Astrocyte of the hippocampus (primary cell): ENCODE measurements at regions not wholly inside any gene's neighbourhood (a gene's known extent, or its start where the extent isn't known, plus 50 kb on each side); places are given as distances from the start of the nearest gene placed in this dataset.
"Not testable (repeated sequence)": the region's sequence is repeated elsewhere in the genome, so short reads cannot be mapped to it uniquely, and the experiment has no call there.

Experiments used
- DNase-seq: peaks from one replicate; pipeline ENCODE4 v3.0.0; 2011; ENCODE audit warnings: low read depth, low spot score

DNA sequence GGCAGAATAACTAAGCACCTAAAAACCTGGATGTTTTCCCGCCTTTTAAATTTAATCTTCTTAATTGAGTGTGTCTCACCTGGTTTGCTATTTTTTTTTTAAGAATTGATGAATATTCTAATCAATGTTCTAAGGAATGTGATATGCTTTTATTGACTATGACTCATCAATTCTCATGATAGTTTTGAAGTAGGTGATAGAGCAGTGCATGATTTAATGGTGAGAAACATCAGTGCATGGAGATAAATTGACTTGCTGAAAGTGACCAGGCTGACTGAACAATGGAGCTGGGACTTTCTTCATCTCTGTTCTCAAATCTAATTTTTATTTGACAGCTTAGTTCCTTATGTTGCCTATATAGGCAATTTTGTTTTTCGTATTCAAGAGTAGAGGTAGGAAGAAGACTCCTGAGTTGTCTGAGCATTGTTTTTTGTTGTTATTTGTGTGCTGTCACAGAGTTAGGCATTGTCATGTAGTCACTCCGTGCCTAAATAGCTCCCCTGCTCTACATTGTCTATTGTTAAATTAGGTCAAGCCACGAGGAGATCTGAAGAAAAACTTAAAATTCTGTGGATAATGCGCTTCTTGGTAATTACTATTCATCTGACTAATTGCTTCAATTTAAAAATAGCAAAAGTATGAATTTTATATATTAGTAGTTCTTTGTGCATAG, 59.0 kb upstream of the NUTM2F start:
- not testable (repeated sequence) for DNase-seq

GRCh38 chr9:94388011-94388406, 59.6 kb upstream of the NUTM2F start:
- DNase-seq, result not testable (repeated sequence)

- DNase-seq, result not testable (repeated sequence)
Observed at GRCh38 chr9:94390425-94391098, 62.1 kb upstream of the NUTM2F start.

DNA sequence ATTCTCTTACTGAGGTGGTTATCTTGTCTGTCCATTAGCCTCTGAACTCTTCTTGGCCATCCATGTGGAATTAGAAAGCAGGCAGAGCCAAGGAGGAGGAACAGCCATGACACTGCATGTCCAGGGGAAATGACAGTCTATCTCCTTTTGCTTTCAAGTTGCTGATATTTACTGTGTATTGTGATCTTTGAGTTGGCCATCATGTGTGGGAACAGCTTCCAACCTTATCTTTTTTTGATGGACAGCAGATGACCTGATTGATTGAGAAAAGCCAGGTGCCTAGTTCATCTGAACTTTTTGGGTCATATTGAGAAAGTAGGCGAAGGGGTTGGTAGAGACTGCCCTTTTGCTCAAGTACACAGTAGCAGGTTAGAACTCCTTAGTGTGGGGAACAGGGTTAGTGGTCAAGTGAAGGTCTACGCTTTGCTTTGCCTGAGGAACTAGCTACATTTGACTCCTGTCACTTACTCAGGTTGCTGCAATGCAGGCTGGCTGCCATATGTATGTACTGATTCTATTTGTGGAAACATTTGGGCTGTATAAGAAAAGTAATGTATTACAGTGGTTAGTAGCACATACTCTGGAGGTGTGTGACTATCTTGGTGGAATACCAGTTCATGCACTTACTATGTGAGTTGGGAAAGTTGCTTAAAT, 64.7 kb upstream of the NUTM2F start:
- not testable (repeated sequence) for DNase-seq

GRCh38 chr9:94397766-94398379, 69.4 kb upstream of the NUTM2F start:
- DNase-seq, result not testable (repeated sequence)

DNA sequence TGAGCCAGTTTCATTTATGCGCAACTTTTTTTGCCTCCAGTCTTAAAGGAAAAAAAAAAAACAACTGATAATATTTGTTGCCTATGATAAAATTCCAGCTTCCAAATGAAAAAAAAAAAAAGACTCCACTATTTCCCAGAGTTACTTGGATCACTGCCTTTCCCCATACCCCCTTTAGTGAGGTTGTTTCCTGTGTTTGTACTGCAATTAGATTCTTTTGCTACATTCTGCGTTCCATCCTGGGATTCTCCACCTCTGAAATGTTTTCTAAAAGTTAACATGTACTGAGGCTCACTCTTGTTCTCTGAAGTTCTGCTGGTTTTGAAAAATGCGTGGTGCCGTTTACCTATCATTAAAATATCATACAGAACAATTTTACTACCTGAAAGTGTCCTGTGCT, 72.0 kb upstream of the NUTM2F start:
- not testable (repeated sequence) for DNase-seq

- DNase-seq, result not testable (repeated sequence)
Observed at GRCh38 chr9:94402795-94403194, 74.4 kb upstream of the NUTM2F start.

DNA sequence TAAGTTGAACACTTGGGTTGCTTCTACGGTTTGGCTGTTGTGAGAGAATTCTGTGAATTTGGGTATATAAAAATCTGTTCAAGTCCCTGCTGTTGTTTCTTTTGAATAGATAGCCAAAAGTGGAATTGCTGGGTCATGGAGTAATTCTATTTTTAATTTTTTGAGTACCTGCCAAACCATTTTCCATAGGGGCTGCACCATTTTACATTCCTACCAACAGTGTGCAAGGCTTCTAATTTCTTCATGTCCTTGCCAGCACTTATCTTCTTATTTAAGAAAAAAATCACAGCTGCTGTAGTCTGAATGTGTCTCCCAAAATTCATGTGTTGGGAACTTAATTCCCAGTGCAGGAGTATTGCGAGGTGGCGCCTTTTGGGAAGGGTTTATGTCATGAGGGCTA, 75.1 kb upstream of the NUTM2F start:
- not testable (repeated sequence) for DNase-seq

- DNase-seq, result not testable (repeated sequence)
Observed at GRCh38 chr9:94413665-94414064, 85.2 kb upstream of the NUTM2F start.

DNA sequence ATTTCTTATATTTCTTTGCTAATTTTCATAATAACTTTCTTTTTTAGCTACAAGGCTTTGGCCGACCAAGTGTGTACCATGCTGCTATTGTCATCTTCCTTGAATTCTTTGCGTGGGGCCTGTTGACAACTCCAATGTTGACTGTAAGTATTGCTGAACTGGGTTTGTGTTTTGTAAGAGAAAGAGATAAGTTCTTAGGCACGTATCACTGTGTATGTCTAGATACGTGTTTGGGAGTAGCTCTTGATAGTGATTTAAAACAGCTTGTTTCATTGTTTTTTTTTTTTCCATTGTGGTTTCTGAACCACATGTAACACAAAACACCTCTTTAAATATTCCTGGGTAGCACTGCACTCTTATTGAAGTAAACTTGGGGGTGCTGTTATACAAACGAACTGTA, 86.7 kb upstream of the NUTM2F start:
- DNase-seq, result not testable (repeated sequence)

DNA sequence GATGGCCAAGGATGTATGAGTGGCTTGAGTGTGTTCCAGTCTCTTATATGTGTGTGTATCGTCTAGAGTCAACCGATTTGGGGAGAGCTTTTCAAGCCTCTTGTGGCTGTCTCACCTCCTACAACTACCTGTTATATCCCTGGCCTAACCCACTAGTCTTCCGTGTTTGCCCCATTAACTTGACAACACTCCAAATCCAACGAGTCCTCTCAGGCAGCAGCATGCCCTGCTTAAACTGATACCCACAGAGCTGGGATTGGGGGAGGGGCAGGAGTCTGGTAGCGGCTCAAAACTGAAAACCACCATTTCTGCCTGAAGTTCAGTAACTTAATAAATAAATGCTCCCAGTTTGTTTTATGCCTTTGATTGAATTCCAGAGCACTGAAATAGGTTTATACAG, 91.7 kb upstream of the NUTM2F start:
- DNase-seq, result not testable (repeated sequence)

- DNase-seq, result not testable (repeated sequence)
Observed at GRCh38 chr9:94421951-94422350, 93.5 kb upstream of the NUTM2F start.

GRCh38 chr9:94425312-94425711, 96.9 kb upstream of the NUTM2F start:
- DNase-seq, result not testable (repeated sequence)

DNA sequence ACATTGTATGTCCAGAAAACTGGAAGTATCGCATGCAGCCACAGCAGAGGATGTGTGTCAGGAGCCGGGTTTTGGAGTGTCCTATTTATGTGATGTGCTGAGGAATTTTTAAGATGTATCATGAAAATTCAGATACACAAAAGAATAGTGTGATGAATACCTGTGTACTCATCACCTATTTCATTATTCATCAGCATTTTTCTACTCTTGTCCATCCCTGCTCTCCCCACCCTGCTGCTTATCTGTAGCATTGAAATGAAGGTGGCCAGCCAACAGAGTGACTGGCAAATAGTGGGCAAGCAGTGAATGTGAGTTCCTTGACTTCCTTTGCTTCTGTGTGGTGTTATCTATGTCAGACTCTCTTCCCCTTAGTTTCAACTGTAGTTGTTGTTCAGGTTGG, 108.7 kb upstream of the NUTM2F start:
- DNase-seq, result not testable (repeated sequence)

- not testable (repeated sequence) for DNase-seq
Observed at GRCh38 chr9:94438336-94438735, 109.9 kb upstream of the NUTM2F start.

DNA sequence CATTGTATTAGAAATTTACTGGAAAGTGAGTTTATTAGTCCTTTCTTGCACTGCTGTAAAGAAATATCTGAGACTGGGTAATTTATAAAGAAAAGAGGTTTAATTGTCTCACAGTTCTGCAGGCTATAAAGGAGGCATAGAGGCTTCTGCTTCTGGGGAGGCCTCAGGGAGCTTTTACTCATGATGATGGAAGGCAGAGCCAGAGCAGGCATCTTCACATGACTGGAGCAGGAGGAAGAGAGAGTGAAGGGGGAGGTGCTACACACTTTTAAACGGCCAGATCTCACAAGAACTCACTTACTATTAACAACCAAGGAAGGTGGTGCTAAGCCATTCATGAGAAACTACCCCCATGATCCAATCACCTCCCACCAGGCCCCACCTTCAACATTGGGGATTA, 112.7 kb upstream of the NUTM2F start:
- DNase-seq, result not testable (repeated sequence)

DNA sequence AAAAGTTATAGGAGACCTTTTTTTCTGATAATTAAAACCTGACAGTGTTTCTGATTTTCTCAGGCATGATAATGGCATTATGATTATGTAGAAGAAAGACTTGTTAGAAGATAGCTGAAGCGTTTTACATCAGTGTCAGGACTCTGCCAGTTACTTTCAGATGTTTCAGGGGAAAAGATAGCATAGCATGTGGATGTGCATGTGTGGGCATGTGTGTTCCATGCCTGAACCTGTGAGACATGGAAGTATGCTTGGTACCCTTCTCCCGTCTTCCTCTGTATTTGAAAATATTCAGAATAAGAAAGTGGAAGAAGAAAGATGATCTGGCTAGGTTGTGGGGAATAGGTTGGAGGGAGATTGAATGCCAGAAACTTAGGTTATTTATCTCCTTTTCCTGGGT, 113.1 kb upstream of the PCAT7 start:
- DNase-seq, result no peak

DNA sequence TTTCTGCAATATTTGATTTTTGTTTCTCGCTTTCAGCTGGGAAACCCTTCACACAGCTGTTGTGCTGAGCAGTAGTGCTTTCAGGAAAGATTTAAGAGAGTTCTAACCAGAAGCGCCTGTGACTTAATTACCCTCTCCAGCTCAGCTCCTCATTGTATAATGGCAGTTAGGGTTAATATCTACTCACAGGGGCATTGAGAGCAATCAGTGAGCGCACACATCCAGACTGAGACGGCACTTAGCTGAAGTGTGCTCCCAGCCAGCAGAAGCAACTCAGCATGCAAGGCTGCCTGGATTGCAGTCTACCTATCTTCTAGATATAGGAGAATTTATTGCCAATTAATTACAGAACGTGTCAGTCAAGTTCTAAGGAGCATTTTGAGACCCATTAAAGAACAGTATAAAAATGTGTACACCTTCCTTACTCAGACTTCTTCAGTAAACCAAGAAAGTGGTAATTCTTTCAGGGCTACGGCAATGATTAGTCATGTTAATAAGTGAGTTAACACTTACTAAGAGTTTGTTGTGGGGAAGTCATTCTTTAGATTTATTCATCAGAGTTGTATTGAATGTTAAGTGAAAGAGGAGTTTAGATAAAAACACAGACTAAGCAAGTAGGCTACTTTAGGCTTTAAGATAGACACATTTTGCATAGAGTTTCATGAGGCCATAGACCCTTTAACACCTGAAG, 111.7 kb upstream of the PCAT7 start:
- peak; percentile 16 for DNase-seq

DNA sequence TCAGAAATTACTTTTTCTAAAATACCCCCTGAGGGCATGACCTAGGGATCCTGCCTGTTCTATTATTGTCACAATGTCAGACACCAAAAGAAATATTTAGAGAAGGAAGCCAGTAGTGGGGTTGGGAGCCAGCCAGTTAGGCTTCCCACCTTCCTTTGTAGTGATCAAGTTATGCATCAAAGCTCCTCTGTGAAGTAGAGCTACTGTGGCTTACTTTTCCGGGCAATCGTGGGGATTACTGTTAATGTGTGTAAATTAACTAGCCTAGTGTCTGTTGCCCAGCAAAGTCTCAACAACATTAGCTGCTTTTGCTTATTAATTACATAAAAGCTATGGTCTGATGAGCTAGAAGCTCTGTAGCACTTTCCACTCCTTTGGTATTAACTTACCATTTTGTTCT, 109.0 kb upstream of the PCAT7 start:
- DNase-seq, result peak; percentile 35

DNA sequence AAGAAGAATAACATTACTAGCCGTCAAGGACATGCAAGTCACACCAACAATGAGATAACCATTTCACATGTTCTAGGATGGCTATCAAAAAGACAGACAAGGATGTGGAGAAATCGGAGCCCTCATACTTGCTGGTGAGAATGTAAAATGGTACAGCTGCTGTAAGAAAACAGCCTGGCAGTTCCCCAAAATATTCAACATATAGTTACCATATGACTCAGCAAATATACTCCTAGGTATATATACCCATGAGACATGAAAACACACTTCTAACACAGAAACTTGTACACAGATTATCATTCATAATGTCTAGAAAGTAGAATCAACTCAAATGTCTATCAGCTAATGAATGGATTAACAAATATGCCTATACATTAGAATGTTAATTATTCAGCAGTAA, 105.4 kb upstream of the PCAT7 start:
- no peak for DNase-seq

- DNase-seq, result no peak
Observed at GRCh38 chr9:94464790-94465189, 90.1 kb upstream of the PCAT7 start.

DNA sequence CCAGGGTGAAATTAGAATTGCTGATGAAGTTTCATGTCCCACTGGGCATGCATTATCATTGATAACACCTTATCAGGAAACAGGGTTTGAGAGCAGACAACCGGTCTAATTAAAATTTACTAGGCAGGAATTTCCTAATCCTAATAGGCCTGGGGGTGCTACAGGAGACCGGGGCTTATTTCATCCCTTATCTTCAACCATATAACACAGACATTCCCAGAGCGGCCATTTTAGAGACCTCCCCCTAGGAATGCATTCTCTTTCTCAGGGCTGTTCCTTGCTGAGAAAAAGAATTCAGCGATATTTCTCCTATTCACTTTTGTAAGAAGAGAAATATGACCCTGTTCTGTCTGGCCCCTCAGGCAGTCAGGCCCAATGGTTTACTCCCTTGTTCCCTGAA, 82.8 kb upstream of the PCAT7 start:
- DNase-seq, result not testable (repeated sequence)
